Bone marrow (tissue), 2 donors: ENCODE measurements at regions not wholly inside any gene's neighbourhood (a gene's known extent, or its start where the extent isn't known, plus 50 kb on each side); places are given as distances from the start of the nearest gene placed in this dataset.

Experiments
- DNase-seq, 2 donors: peaks; one replicate each; lab custom pipeline; 2025; lab: John Stamatoyannopoulos, UW

- no peak for DNase-seq
These were observed 165.6 kb upstream of the TMCC3 start for GRCh38 chr12:94815958-94816357.

- DNase-seq: no peak
These were observed 165.1 kb upstream of the TMCC3 start for GRCh38 chr12:94815450-94815849.

DNA sequence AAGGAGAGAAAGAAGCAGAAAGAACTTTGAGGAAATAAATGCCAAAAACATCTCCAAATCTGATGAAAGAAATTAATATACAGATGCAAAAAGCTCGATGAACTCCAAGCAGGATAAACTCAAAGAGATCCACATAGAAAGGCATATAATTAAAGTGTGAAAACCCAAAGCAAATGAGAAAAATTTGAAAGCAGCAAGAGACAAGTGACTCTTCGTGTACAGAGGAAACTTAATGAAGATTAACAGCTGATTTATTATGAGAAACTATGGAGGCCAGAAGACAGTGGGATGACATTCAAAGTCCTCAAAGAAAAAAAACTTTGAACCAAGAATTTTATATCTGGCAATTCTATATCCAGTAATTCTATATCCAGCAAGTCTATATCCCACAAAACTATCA is 163.0 kb upstream of the TMCC3 start:
- no peak for DNase-seq

DNA sequence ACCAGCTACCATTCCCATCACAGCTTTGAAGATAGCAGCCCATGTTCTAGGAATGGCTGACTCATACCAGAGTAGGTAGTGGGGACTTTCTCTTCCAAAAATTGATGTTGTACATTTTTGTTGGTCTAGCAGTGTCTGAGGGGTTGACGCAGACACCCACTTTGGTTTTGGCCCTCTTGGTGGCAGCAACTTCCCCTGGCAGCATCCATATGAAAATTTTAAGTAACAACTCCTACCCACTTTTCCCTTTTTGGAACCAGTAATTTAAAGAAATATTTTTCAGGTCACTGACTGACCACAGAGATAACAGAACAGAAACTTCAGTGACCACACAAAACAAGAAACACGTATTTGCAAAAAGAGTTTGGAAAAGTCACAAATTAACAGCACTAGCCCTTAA is 162.0 kb upstream of the TMCC3 start:
- DNase-seq: no peak

GRCh38 chr12:94811611-94812010 is 161.3 kb upstream of the TMCC3 start:
- no peak for DNase-seq

GRCh38 chr12:94807951-94808350 is 157.6 kb upstream of the TMCC3 start:
- DNase-seq: no peak

- DNase-seq: no peak
These were observed 156.3 kb upstream of the TMCC3 start for GRCh38 chr12:94806617-94807016.

DNA sequence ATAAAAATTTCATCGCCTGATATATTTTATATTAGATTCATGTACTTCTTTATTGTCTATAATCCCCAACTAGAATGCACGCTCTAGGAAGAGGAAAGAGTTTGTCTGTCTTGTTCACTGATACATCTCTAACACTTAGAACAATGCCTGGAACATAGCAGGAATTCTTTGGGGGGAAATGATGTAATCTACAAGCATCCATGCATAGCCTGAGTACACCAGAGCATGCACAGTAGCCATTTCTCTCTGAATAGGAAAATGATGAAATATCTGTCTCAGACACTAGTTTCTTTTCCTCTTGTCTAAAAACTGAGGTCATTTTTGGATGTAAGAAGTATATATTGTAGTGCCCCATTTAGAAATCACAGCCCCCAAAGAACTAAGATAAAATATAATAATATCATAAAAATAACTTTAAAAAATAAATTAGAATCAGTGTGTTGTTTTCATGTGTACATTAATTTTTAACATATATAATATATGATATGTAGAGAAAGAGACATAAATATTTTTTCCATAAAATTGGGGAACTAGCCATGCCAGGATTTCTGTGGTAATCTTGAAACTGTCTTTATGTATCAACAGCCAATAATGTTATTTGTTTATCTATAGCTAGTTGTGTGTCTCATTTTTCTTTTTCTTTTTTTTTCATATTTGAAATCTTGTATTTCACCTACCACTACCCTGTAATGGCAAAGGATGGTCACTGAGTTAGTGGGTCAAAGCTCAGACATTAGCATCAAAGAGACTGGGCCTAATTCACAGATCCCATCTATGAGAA is 155.6 kb upstream of the TMCC3 start:
- DNase-seq: no peak

DNA sequence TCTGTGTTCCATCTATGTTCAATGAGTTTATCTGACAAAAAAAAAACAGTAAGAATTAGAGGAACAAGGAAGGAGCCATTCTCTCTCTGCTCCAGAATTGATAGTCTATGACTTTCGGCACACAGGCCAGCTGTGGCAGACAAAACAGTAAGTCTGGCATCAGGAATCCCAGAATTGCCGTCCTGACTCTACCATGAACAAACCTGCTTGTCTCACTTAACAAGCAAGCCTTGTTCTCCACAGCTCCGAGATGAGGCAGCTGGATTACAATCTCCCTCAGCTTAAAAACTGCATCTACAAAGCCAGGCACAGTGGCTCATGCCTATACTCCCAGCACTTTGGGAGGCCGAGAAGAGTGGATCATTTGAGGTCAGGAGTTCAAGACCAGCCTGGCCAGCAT is 153.6 kb upstream of the TMCC3 start:
- no peak for DNase-seq

GRCh38 chr12:94802796-94803195 is 152.4 kb upstream of the TMCC3 start:
- DNase-seq: no peak

DNA sequence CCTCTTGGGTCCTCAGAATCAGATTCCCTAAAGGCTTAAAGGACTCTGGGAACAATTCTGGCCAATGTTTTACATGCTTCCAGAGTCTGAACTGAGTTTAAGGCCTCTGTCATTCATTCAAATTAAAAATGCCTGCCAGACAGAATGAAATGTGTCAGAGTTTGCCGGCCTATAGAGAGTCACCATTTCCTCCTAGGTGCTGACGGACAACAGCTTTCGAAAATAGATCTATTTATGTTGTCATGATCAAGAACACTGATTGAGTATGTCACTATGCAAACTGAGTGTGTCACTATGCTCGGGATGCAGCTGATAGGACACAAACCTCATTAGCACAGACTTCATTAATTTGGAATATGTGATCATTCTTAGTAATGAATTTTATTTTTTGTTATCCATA is 151.4 kb upstream of the TMCC3 start:
- DNase-seq: no peak

DNA sequence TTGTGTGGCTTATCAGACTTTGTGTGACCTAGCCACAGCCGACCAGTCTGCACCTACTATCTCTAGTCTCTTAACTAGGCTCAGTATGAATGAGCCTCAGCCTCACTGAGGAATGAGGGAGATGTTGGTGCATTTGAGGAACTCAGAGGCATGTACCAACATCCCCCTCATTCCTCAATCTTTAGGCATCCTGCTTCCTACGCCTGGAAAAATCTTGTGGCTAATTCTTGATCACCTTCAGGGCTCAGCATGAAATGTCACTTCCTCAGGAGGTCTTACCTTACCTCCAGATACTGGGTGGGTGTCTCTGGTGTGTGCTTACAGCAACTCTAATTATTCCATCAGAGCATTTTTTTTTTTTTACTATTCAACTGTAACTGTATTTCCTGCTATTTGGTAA is 148.8 kb upstream of the TMCC3 start:
- no peak for DNase-seq

DNA sequence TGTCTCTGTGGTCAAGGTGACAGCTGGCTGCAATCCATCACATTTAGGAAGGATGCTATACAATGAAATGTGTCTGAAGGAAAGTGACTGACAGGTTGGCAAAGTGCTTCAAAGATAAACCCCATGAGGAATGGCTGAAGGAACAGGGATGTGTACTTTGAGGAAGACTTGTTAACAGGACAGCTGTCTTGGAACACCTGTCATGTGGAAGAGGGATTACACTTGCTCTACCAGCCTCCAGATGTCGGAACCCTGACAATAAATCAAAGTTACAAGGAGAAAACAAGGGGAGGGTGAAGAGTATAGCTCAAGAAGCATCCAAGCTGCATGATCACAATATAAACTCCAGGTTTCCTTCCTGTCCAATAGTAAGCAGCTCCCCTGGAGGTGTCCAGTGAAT is 147.8 kb upstream of the TMCC3 start:
- no peak for DNase-seq

DNA sequence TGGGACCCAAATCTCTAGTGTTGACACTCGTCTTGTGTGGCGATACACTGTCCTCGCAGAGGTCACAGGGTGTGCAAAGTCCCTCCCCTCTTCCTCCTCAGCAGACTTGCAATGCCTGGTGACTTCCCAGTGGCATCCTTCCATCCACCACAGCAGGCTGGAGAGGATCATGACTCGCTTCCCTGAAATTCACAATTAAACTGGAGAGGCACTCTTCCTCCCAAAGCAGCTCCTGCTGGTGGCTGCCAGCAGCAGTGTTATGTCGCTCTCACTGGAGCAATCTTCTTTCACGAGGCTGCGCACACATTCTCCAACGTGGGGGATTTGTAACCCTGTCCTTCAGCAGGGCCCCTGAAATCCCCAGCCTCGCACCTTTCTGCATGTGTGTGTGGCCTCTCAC is 145.2 kb upstream of the TMCC3 start:
- DNase-seq: no peak

- no peak for DNase-seq
These were observed 144.7 kb upstream of the TMCC3 start for GRCh38 chr12:94795044-94795443.

DNA sequence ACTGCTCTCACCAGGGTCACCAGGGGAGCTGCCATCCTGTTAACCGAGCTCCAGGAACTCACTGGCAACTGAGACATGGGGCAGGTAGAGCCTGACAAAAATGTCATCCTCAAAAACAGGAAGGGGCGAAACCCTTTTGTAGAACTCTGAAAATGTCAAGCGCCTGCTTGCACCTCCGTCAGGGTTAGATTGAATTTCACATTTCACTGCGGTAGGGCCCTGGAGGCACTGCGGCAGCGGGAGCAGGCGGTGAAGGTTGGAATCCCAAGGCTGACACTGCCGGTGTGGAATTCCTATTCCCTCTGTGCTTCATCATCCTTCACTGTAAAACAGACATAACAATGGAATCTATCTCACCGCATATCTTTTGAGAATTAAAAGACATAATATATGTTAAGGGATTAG is 142.8 kb upstream of the TMCC3 start:
- DNase-seq: no peak

- DNase-seq: peak in 1 of 2 donors; percentile 4
These were observed 142.3 kb upstream of the TMCC3 start for GRCh38 chr12:94792693-94793092.

- no peak for DNase-seq
These were observed 141.6 kb upstream of the TMCC3 start for GRCh38 chr12:94791933-94792332.

DNA sequence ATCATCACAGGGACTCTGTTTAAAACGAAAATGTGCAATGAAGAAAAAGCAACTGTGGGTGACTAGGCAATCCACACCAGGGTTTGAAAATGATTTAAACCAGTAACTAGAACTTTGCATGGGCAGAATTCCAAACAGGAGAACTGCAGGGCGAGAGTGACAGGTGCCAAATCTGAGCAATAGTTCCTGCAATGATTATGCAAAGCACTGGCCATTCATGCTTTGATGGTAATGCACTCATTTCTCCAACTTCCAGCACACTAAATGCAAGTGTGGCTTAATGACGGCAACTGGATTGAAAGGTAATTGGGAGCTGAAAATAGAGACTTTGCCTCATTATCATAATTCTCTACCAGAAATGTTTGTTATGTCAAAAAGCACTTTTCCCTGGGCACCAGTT is 140.5 kb upstream of the TMCC3 start:
- no peak for DNase-seq

GRCh38 chr12:94790370-94790769 is 140.0 kb upstream of the TMCC3 start:
- no peak for DNase-seq

- DNase-seq: no peak
These were observed 139.3 kb upstream of the TMCC3 start for GRCh38 chr12:94789510-94790225.

GRCh38 chr12:94788298-94788697 is 137.9 kb upstream of the TMCC3 start:
- no peak for DNase-seq

GRCh38 chr12:94786906-94787305 is 136.5 kb upstream of the TMCC3 start:
- no peak for DNase-seq

- no peak for DNase-seq
These were observed 133.5 kb upstream of the TMCC3 start for GRCh38 chr12:94783862-94784261.
